ENCODE measurements at regions not wholly inside any gene's neighbourhood (a gene's known extent, or its start where the extent isn't known, plus 50 kb on each side); places are given as distances from the start of the nearest gene placed in this dataset.
"Not testable (repeated sequence)": the region's sequence is repeated elsewhere in the genome, so short reads cannot be mapped to it uniquely, and the experiment has no call there.

- not testable (repeated sequence) for H3K4me3 ChIP-seq, H3K27ac ChIP-seq, H3K9me3 ChIP-seq, DNase-seq, H3K36me3 ChIP-seq, H3K27me3 ChIP-seq, H3K4me1 ChIP-seq
These were observed 53.6 kb downstream of the SRGAP2 start for GRCh38 chr1:206256935-206257334.

- not testable (repeated sequence) for H3K27me3 ChIP-seq, H3K36me3 ChIP-seq, DNase-seq, H3K4me3 ChIP-seq, H3K9me3 ChIP-seq, H3K27ac ChIP-seq, H3K4me1 ChIP-seq
These were observed 58.1 kb downstream of the SRGAP2 start for GRCh38 chr1:206261473-206261872.

GRCh38 chr1:206262424-206262823, 59.1 kb downstream of the SRGAP2 start:
- H3K4me3 ChIP-seq, result not testable (repeated sequence)

GRCh38 chr1:206264916-206265315, 61.6 kb downstream of the SRGAP2 start:
- DNase-seq, H3K9me3 ChIP-seq, H3K4me3 ChIP-seq, H3K27me3 ChIP-seq, H3K36me3 ChIP-seq, H3K4me1 ChIP-seq, H3K27ac ChIP-seq: not testable (repeated sequence)

More at GRCh38 chr1:206262424-206262823, 59.1 kb downstream of the SRGAP2 start:
- DNase-seq, H3K27ac ChIP-seq, H3K9me3 ChIP-seq, H3K36me3 ChIP-seq, H3K27me3 ChIP-seq, H3K4me1 ChIP-seq: not testable (repeated sequence)

- DNase-seq, H3K36me3 ChIP-seq, H3K4me1 ChIP-seq, H3K27me3 ChIP-seq, H3K9me3 ChIP-seq, H3K27ac ChIP-seq, H3K4me3 ChIP-seq: not testable (repeated sequence)
These were observed 67.8 kb downstream of the SRGAP2 start for GRCh38 chr1:206271153-206271552.

GRCh38 chr1:206273104-206273503, 69.8 kb downstream of the SRGAP2 start:
- H3K27ac ChIP-seq, H3K4me3 ChIP-seq, H3K27me3 ChIP-seq, H3K4me1 ChIP-seq, DNase-seq, H3K9me3 ChIP-seq, H3K36me3 ChIP-seq: not testable (repeated sequence)

GRCh38 chr1:206276143-206276542, 72.8 kb downstream of the SRGAP2 start:
- H3K36me3 ChIP-seq, H3K27ac ChIP-seq, H3K4me3 ChIP-seq, H3K27me3 ChIP-seq, H3K4me1 ChIP-seq, DNase-seq, H3K9me3 ChIP-seq: not testable (repeated sequence)

- H3K9me3 ChIP-seq, result not testable (repeated sequence)
These were observed 75.3 kb downstream of the SRGAP2 start for GRCh38 chr1:206278683-206279082.

GRCh38 chr1:206280683-206281082, 77.3 kb downstream of the SRGAP2 start:
- H3K9me3 ChIP-seq, H3K27ac ChIP-seq, H3K4me3 ChIP-seq, H3K36me3 ChIP-seq, H3K4me1 ChIP-seq, H3K27me3 ChIP-seq, DNase-seq: not testable (repeated sequence)

More at GRCh38 chr1:206278683-206279082, 75.3 kb downstream of the SRGAP2 start:
- not testable (repeated sequence) for H3K36me3 ChIP-seq, H3K4me1 ChIP-seq, H3K27me3 ChIP-seq, H3K27ac ChIP-seq, H3K4me3 ChIP-seq, DNase-seq

GRCh38 chr1:206281912-206282654, 78.7 kb downstream of the SRGAP2 start:
- H3K27ac ChIP-seq, H3K27me3 ChIP-seq, DNase-seq, H3K4me1 ChIP-seq, H3K9me3 ChIP-seq, H3K4me3 ChIP-seq, H3K36me3 ChIP-seq: not testable (repeated sequence)

- H3K4me3 ChIP-seq, H3K9me3 ChIP-seq, H3K27me3 ChIP-seq, H3K4me1 ChIP-seq, H3K27ac ChIP-seq, H3K36me3 ChIP-seq, DNase-seq: not testable (repeated sequence)
These were observed 82.0 kb downstream of the SRGAP2 start for GRCh38 chr1:206285024-206285960.

GRCh38 chr1:206287759-206288158, 84.4 kb downstream of the SRGAP2 start:
- not testable (repeated sequence) for H3K4me3 ChIP-seq, H3K36me3 ChIP-seq, H3K27ac ChIP-seq, H3K4me1 ChIP-seq, DNase-seq, H3K9me3 ChIP-seq, H3K27me3 ChIP-seq

GRCh38 chr1:206288453-206288852, 85.1 kb downstream of the SRGAP2 start:
- not testable (repeated sequence) for H3K4me1 ChIP-seq, H3K27me3 ChIP-seq, DNase-seq, H3K36me3 ChIP-seq, H3K27ac ChIP-seq, H3K9me3 ChIP-seq, H3K4me3 ChIP-seq

GRCh38 chr1:206297145-206298031, 94.0 kb downstream of the SRGAP2 start:
- H3K4me3 ChIP-seq, H3K9me3 ChIP-seq, H3K4me1 ChIP-seq, H3K27ac ChIP-seq, H3K27me3 ChIP-seq, H3K36me3 ChIP-seq, DNase-seq: not testable (repeated sequence)
